T-helper 1 cell treated with Interleukin-12 subunit alpha and Interleukin-12 subunit beta and Interleukin-4 antibody, amounts not matched to agents 30 μg/mL and 1 μg/mL, for 36 hours (primary cell): ENCODE measurements at regions not wholly inside any gene's neighbourhood (a gene's known extent, or its start where the extent isn't known, plus 50 kb on each side); places are given as distances from the start of the nearest gene placed in this dataset.

Experiments used
- H3K27ac Mint-ChIP-seq: one replicate; pipeline ENCODE4 v1.8.0; 2021; ENCODE audit warnings: mild to moderate bottlenecking, mixed read lengths
- H3K27me3 Mint-ChIP-seq: one replicate; pipeline ENCODE4 v1.8.0; 2021; ENCODE audit warnings: low read depth, mixed read lengths
- H3K36me3 Mint-ChIP-seq: one replicate; pipeline ENCODE4 v1.8.0; 2021; ENCODE audit warnings: low read depth, mixed read lengths
- H3K4me1 Mint-ChIP-seq: one replicate; pipeline ENCODE4 v1.8.0; 2021; ENCODE audit warnings: low read depth, mixed read lengths
- H3K4me3 Mint-ChIP-seq: one replicate; pipeline ENCODE4 v1.8.0; 2021; ENCODE audit warnings: mild to moderate bottlenecking, moderate library complexity, mixed read lengths
- H3K9me3 Mint-ChIP-seq: one replicate; pipeline ENCODE4 v1.8.0; 2021; ENCODE audit warnings: mixed read lengths

- Mint-ChIP-seq H3K9me3 (no peaks in the 10 kb centered on the region), H3K4me1 (peaks cover 11% of the 10 kb centered on the region), H3K27ac (no peak overlapping the region), H3K4me3 (no peak overlapping the region), H3K27me3 (peaks cover 16% of the 10 kb centered on the region), H3K36me3 (no peaks in the 10 kb centered on the region)
These were observed 214.3 kb upstream of the NUDT4 start for GRCh38 chr12:93163260-93164036.

- Mint-ChIP-seq H3K4me1 (peaks cover 11% of the 10 kb centered on the region), H3K4me3 (no peak overlapping the region), H3K9me3 (no peaks in the 10 kb centered on the region), H3K27me3 (peaks cover 16% of the 10 kb centered on the region), H3K36me3 (no peaks in the 10 kb centered on the region), H3K27ac (no peak overlapping the region)
These were observed 213.4 kb upstream of the NUDT4 start for GRCh38 chr12:93164103-93164880.

GRCh38 chr12:93165384-93165932, 212.3 kb upstream of the NUDT4 start:
- Mint-ChIP-seq H3K9me3 (no peaks in the 10 kb centered on the region), H3K4me3 (no peak overlapping the region), H3K36me3 (no peaks in the 10 kb centered on the region), H3K4me1 (peaks cover 12% of the 10 kb centered on the region), H3K27me3 (peaks cover 8% of the 10 kb centered on the region), H3K27ac (no peak overlapping the region)

GRCh38 chr12:93166541-93167307, 211.0 kb upstream of the NUDT4 start:
- peaks cover 6% of the 10 kb centered on the region for H3K27me3 Mint-ChIP-seq
- H3K9me3 Mint-ChIP-seq: no peaks in the 10 kb centered on the region
- no peaks in the 10 kb centered on the region for H3K36me3 Mint-ChIP-seq
- no peak overlapping the region for H3K27ac Mint-ChIP-seq
- H3K4me3 Mint-ChIP-seq: no peak overlapping the region
- H3K4me1 Mint-ChIP-seq: peaks cover 12% of the 10 kb centered on the region

- H3K9me3 Mint-ChIP-seq: no peaks in the 10 kb centered on the region
- H3K4me1 Mint-ChIP-seq: peaks cover 12% of the 10 kb centered on the region
- peaks cover 6% of the 10 kb centered on the region for H3K27me3 Mint-ChIP-seq
- H3K36me3 Mint-ChIP-seq: no peaks in the 10 kb centered on the region
- H3K4me3 Mint-ChIP-seq: no peak overlapping the region
- H3K27ac Mint-ChIP-seq: no peak overlapping the region
These were observed 210.4 kb upstream of the NUDT4 start for GRCh38 chr12:93167331-93167730.

- no peaks in the 10 kb centered on the region for H3K9me3 Mint-ChIP-seq
- H3K27ac Mint-ChIP-seq: no peak overlapping the region
- no peak overlapping the region for H3K4me3 Mint-ChIP-seq
- peaks cover 12% of the 10 kb centered on the region for H3K4me1 Mint-ChIP-seq
- H3K27me3 Mint-ChIP-seq: peaks cover 6% of the 10 kb centered on the region
- no peaks in the 10 kb centered on the region for H3K36me3 Mint-ChIP-seq
These were observed 209.8 kb upstream of the NUDT4 start for GRCh38 chr12:93167841-93168492.

- Mint-ChIP-seq H3K4me1 (peaks cover 12% of the 10 kb centered on the region), H3K27ac (no peak overlapping the region), H3K4me3 (no peak overlapping the region), H3K36me3 (no peaks in the 10 kb centered on the region), H3K27me3 (no peaks in the 10 kb centered on the region), H3K9me3 (no peaks in the 10 kb centered on the region)
These were observed 209.0 kb upstream of the NUDT4 start for GRCh38 chr12:93168751-93169150.

GRCh38 chr12:93169536-93169935, 208.2 kb upstream of the NUDT4 start:
- Mint-ChIP-seq H3K27me3 (no peaks in the 10 kb centered on the region), H3K9me3 (no peaks in the 10 kb centered on the region), H3K4me3 (no peak overlapping the region), H3K27ac (no peak overlapping the region), H3K36me3 (no peaks in the 10 kb centered on the region), H3K4me1 (peaks cover 12% of the 10 kb centered on the region)

GRCh38 chr12:93170928-93171327, 206.8 kb upstream of the NUDT4 start:
- Mint-ChIP-seq H3K9me3 (no peaks in the 10 kb centered on the region), H3K4me1 (peaks cover 12% of the 10 kb centered on the region), H3K36me3 (no peaks in the 10 kb centered on the region), H3K27ac (no peak overlapping the region), H3K4me3 (no peak overlapping the region), H3K27me3 (no peaks in the 10 kb centered on the region)

- no peak overlapping the region for H3K27ac Mint-ChIP-seq
These were observed 204.4 kb upstream of the NUDT4 start for GRCh38 chr12:93173178-93173957.

GRCh38 chr12:93174048-93174447, 203.7 kb upstream of the NUDT4 start:
- no peaks in the 10 kb centered on the region for H3K27me3 Mint-ChIP-seq
- peaks cover 3% of the 10 kb centered on the region for H3K4me1 Mint-ChIP-seq
- H3K4me3 Mint-ChIP-seq: no peak overlapping the region
- no peak overlapping the region for H3K27ac Mint-ChIP-seq
- H3K36me3 Mint-ChIP-seq: no peaks in the 10 kb centered on the region
- H3K9me3 Mint-ChIP-seq: no peaks in the 10 kb centered on the region

More at GRCh38 chr12:93173178-93173957, 204.4 kb upstream of the NUDT4 start:
- no peak overlapping the region for H3K4me3 Mint-ChIP-seq
- peaks cover 3% of the 10 kb centered on the region for H3K4me1 Mint-ChIP-seq
- H3K27me3 Mint-ChIP-seq: no peaks in the 10 kb centered on the region
- no peaks in the 10 kb centered on the region for H3K9me3 Mint-ChIP-seq
- H3K36me3 Mint-ChIP-seq: no peaks in the 10 kb centered on the region

- Mint-ChIP-seq H3K27ac (no peak overlapping the region), H3K9me3 (no peaks in the 10 kb centered on the region), H3K4me1 (peaks cover 1% of the 10 kb centered on the region), H3K27me3 (no peaks in the 10 kb centered on the region), H3K4me3 (no peak overlapping the region), H3K36me3 (no peaks in the 10 kb centered on the region)
These were observed 203.3 kb upstream of the NUDT4 start for GRCh38 chr12:93174473-93174872.

- no peaks in the 10 kb centered on the region for H3K36me3 Mint-ChIP-seq
These were observed 201.6 kb upstream of the NUDT4 start for GRCh38 chr12:93176165-93176564.

More at GRCh38 chr12:93176165-93176564, 201.6 kb upstream of the NUDT4 start:
- Mint-ChIP-seq H3K4me3 (no peak overlapping the region), H3K27me3 (no peaks in the 10 kb centered on the region), H3K27ac (no peak overlapping the region), H3K9me3 (no peaks in the 10 kb centered on the region), H3K4me1 (peaks cover 1% of the 10 kb centered on the region)
